Erythroblast (primary cell): ENCODE measurements at regions not wholly inside any gene's neighbourhood (a gene's known extent, or its start where the extent isn't known, plus 50 kb on each side); places are given as distances from the start of the nearest gene placed in this dataset.

ENCODE experiments used
- GATA1 ChIP-seq: IDR thresholded peaks from 2 replicates; pipeline ENCODE4 v1.6.1; 2011; ENCODE audit warnings: low read depth, mild to moderate bottlenecking, control low read depth, low read length, moderate library complexity
- POLR2A ChIP-seq: IDR thresholded peaks from 2 replicates; pipeline ENCODE4 v1.6.1; 2011; ENCODE audit warnings: mild to moderate bottlenecking, low read length

DNA sequence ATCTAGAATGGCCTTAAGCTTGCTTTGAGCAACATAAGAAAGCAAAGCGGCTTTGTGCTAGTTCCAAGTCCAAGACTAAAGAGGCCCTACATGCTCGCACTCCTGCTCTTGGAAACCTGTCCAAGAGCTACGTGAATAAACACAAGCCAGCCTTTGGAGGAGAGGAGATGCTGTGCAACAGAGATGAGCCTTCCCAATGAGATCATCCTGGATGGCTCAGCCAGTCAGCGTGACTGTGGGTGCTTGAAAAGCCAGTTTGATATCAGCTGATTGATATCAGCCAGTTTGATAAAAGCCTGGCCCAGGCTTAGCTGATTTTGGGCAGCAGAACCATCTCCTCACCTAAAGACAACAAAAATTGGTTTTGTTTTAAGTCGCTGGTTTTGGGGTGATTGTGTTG lies 481.0 kb upstream of the DSEL start:
- no peak for TF ChIP-seq POLR2A
- TF ChIP-seq GATA1: no peak
